Keratinocyte (primary cell): ENCODE measurements at regions not wholly inside any gene's neighbourhood (a gene's known extent, or its start where the extent isn't known, plus 50 kb on each side); places are given as distances from the start of the nearest gene placed in this dataset.

Experiments used
- EZH2 ChIP-seq: IDR thresholded peaks from one replicate; pipeline ENCODE4 v1.6.1; 2012; ENCODE audit warnings: inconsistent platforms, mild to moderate bottlenecking, low read length, moderate library complexity
- TF ChIP-seq, protein P1 (sequence below), 3 experiments: IDR thresholded peaks in 1 of 3; conservative IDR thresholded peaks in 1 of 3; optimal IDR thresholded peaks in 1 of 3; 2 replicates in 2 of 3; 3 replicates in 1 of 3; pipeline versions ENCODE3 to v1.5.1; 2011; ENCODE audit warnings: low read length in 3 of 3, mild to moderate bottlenecking in 3 of 3, moderate library complexity in 2 of 3, control low read depth in 1 of 3, inconsistent platforms in 1 of 3; ENCODE audit not compliant: insufficient read depth in 2 of 3; ENCODE audit errors: extremely low read depth in 1 of 3

DNA sequence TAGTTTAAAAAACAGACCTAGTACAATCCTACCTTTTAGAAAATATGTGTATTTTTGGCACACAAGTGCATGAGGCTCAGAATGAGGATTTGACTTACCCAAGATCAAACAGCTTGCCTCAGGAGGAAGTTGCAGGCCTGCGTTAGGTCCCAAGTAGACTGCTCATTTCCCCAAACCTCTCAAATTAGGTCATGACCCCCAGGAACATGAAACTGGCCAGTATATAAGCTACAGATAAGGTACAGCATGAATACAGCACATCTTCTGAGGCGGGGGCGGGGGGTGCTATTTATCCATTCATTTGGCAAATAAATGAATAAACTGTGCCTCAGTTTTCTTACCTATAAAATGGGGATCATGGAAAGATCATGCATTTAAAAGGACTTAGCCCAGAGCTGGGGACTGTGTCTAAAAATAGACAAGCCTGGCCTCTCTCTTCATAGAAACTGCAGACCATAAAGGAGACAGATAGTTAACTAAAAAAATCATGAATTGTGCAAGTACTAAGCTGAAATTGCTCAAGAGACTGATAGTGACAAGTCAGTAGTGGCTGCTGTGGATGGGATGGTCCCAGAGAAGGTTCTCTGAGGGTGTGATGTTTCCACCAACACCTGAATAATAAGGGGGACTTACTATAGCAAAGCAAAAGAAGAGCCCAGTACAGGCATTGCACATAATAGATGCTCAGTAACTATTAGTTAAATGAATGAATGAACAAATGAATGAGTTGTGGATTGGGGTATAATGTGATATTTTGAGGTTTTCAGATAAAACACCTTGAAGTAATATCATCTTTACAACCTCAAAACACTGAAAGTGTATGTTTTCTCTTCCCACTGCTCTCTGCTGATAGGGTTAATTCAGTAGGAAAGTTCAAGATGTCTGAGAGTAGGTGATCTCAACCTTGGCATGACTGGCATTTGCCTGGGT, 258.5 kb upstream of the PROK2 start:
- TF ChIP-seq EZH2 = no peak
- TF ChIP-seq, protein P1, sequence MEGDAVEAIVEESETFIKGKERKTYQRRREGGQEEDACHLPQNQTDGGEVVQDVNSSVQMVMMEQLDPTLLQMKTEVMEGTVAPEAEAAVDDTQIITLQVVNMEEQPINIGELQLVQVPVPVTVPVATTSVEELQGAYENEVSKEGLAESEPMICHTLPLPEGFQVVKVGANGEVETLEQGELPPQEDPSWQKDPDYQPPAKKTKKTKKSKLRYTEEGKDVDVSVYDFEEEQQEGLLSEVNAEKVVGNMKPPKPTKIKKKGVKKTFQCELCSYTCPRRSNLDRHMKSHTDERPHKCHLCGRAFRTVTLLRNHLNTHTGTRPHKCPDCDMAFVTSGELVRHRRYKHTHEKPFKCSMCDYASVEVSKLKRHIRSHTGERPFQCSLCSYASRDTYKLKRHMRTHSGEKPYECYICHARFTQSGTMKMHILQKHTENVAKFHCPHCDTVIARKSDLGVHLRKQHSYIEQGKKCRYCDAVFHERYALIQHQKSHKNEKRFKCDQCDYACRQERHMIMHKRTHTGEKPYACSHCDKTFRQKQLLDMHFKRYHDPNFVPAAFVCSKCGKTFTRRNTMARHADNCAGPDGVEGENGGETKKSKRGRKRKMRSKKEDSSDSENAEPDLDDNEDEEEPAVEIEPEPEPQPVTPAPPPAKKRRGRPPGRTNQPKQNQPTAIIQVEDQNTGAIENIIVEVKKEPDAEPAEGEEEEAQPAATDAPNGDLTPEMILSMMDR (optimal IDR thresholded peaks at IDR 0.05 in 1 of 3, IDR thresholded peaks at IDR 0.05 in 1 of 3, conservative IDR thresholded peaks at IDR 0.05 in 1 of 3; ENCODE audit: extremely low read depth in 1 of 3, insufficient read depth in 2 of 3, low read length in 3 of 3) = no peak
